Endothelial cell of umbilical vein (primary cell): ENCODE measurements at regions not wholly inside any gene's neighbourhood (a gene's known extent, or its start where the extent isn't known, plus 50 kb on each side); places are given as distances from the start of the nearest gene placed in this dataset.

Experiments
- CTCF ChIP-seq, 2 donors: IDR thresholded peaks; 1 replicate in 1 of 2; 2 replicates in 1 of 2; pipeline ENCODE4 v1.5.1; 2011; ENCODE audit warnings: low read length in 2 of 2, mild to moderate bottlenecking in 2 of 2, moderate library complexity in 2 of 2, control low read depth in 1 of 2, inconsistent platforms in 1 of 2, low read depth in 1 of 2; ENCODE audit not compliant: insufficient read depth in 1 of 2; ENCODE audit errors: extremely low read depth in 1 of 2
- EZH2 ChIP-seq: IDR thresholded peaks from 2 replicates; pipeline ENCODE4 v1.6.1; 2012; ENCODE audit warnings: borderline replicate concordance, low read depth, mild to moderate bottlenecking, moderate library complexity, low read length, inconsistent platforms; ENCODE audit not compliant: severe bottlenecking
- FOS ChIP-seq: IDR thresholded peaks from 2 replicates; pipeline ENCODE4 v1.6.1; 2011; ENCODE audit warnings: mild to moderate bottlenecking, low read length, moderate library complexity, borderline replicate concordance; ENCODE audit not compliant: insufficient read depth
- GATA2 ChIP-seq: IDR thresholded peaks from 2 replicates; pipeline ENCODE4 v1.7.0; 2011; ENCODE audit warnings: low read depth, mild to moderate bottlenecking, moderate library complexity, mixed read lengths, low read length; ENCODE audit not compliant: insufficient read length, insufficient read depth
- MAX ChIP-seq: IDR thresholded peaks from 2 replicates; pipeline ENCODE4 v1.6.1; 2011; ENCODE audit not compliant: insufficient read depth, insufficient read length
- MYC ChIP-seq: IDR thresholded peaks from one replicate; pipeline ENCODE4 v1.6.1; 2011; ENCODE audit warnings: mild to moderate bottlenecking, low read depth, low read length
- POLR2A ChIP-seq: IDR thresholded peaks from 2 replicates; pipeline ENCODE4 v1.6.1; 2012; ENCODE audit warnings: low read depth, mild to moderate bottlenecking, control low read depth, low read length
- POLR2AphosphoS5 ChIP-seq: IDR thresholded peaks from 2 replicates; pipeline ENCODE4 v1.6.1; 2012; ENCODE audit warnings: low read depth, mild to moderate bottlenecking, control low read depth, low read length, moderate library complexity; ENCODE audit not compliant: insufficient read depth

- no peak for TF ChIP-seq CTCF (IDR thresholded peaks at IDR 0.05; ENCODE audit: extremely low read depth in 1 of 2, insufficient read depth in 1 of 2, low read depth in 1 of 2, low read length in 2 of 2)
- no peak for TF ChIP-seq POLR2A
- TF ChIP-seq GATA2, result no peak
- no peak for TF ChIP-seq POLR2AphosphoS5
- no peak for TF ChIP-seq EZH2
- TF ChIP-seq FOS, result no peak
- TF ChIP-seq MYC, result no peak
- no peak for TF ChIP-seq MAX
Observed at GRCh38 chr19:30068528-30069395, 126.7 kb downstream of the URI1 start.
